Liver (tissue), 3 donors: ENCODE measurements at regions not wholly inside any gene's neighbourhood (a gene's known extent, or its start where the extent isn't known, plus 50 kb on each side); places are given as distances from the start of the nearest gene placed in this dataset.

Source experiments
- EGR1 ChIP-seq, 2 donors: IDR thresholded peaks; 2 replicates each; pipeline ENCODE4 v1.6.1; 2016 to 2018; ENCODE audit warnings: antibody characterized with exemption in 2 of 2, low read depth in 2 of 2
- FOXA1 ChIP-seq: IDR thresholded peaks from 2 replicates; pipeline ENCODE4 v1.6.1; 2016; ENCODE audit warnings: antibody characterized with exemption
- GABPA ChIP-seq, 2 donors: IDR thresholded peaks in 1 of 2; conservative IDR thresholded peaks in 1 of 2; 2 replicates each; pipeline ENCODE4 v1.6.1; 2016; ENCODE audit warnings: antibody characterized with exemption in 2 of 2, mild to moderate bottlenecking in 1 of 2, moderate library complexity in 1 of 2
- HNF4G ChIP-seq: IDR thresholded peaks from 2 replicates; pipeline ENCODE4 v1.6.1; 2016; ENCODE audit warnings: antibody characterized with exemption
- JUND ChIP-seq, 2 donors: IDR thresholded peaks; 2 replicates each; pipeline ENCODE4 v1.6.1; 2016; ENCODE audit warnings: antibody characterized with exemption in 2 of 2
- SP1 ChIP-seq: IDR thresholded peaks from 2 replicates; pipeline ENCODE4 v1.6.1; 2018; ENCODE audit warnings: antibody characterized with exemption, mild to moderate bottlenecking
- TAF1 ChIP-seq: conservative IDR thresholded peaks from 2 replicates; pipeline ENCODE4 v1.6.1; 2016; ENCODE audit warnings: antibody characterized with exemption, mild to moderate bottlenecking
- YY1 ChIP-seq: IDR thresholded peaks from 2 replicates; pipeline ENCODE4 v1.6.1; 2016; ENCODE audit warnings: antibody characterized with exemption, mild to moderate bottlenecking
- TF ChIP-seq, protein P1 (sequence below): fragments of 150-350 bp; IDR thresholded peaks from 2 replicates; pipeline ENCODE4 v1.5.1; 2017; ENCODE audit warnings: improper control_type of control experiment, low read depth, low read length; ENCODE audit not compliant: missing input control
- TF ChIP-seq, protein P2 (sequence below): IDR thresholded peaks from 2 replicates; pipeline ENCODE4 v1.6.1; 2016; ENCODE audit warnings: antibody characterized with exemption, mild to moderate bottlenecking
- TF ChIP-seq, protein P3 (sequence below): IDR thresholded peaks from 2 replicates; pipeline ENCODE4 v1.6.1; 2016; ENCODE audit warnings: antibody characterized with exemption
- TF ChIP-seq, protein P4 (sequence below): IDR thresholded peaks from 2 replicates; pipeline ENCODE4 v1.6.1; 2016; ENCODE audit warnings: antibody characterized with exemption
- TF ChIP-seq, protein P5 (sequence below): IDR thresholded peaks from 2 replicates; pipeline ENCODE4 v1.6.1; 2016; ENCODE audit warnings: antibody characterized with exemption
- donor health status: healthy.
- donor health status: healthy.

DNA sequence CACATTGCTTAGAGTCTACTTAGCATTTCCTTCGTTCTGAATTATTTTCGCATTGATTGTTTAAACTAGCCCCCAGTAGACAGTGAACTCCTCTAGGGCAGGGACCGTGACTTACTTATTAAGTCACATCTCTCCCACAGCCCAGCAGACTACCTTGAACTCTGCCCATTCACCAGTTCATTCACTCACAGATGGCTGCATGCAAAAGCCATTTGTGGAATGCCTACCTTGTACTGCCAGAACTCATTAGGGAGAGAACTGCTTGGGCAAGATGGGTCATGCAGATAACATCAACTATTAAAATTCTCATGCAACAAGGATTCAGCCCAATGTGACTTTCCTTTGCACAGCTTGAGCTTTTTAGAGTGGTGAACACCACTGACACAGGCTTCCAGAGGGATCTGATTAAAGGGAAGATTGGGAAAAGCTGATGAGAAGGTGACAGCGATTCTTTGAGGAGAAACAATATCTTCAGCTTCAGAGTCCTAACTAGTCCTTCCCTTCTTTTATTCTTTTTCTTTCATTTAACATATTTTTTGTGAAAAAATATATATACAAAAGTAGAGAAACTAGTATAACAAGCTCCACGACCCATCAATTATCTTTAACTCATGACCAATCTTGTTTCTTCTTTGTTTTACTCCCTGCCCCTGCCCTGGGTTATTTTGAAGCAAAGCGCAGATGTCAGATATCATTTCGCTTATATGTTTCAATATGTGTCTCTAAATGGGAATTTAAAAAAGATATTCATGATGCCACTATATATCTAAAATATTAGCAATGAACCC lies 273.9 kb downstream of the CDC5L start:
- TF ChIP-seq, protein P1, sequence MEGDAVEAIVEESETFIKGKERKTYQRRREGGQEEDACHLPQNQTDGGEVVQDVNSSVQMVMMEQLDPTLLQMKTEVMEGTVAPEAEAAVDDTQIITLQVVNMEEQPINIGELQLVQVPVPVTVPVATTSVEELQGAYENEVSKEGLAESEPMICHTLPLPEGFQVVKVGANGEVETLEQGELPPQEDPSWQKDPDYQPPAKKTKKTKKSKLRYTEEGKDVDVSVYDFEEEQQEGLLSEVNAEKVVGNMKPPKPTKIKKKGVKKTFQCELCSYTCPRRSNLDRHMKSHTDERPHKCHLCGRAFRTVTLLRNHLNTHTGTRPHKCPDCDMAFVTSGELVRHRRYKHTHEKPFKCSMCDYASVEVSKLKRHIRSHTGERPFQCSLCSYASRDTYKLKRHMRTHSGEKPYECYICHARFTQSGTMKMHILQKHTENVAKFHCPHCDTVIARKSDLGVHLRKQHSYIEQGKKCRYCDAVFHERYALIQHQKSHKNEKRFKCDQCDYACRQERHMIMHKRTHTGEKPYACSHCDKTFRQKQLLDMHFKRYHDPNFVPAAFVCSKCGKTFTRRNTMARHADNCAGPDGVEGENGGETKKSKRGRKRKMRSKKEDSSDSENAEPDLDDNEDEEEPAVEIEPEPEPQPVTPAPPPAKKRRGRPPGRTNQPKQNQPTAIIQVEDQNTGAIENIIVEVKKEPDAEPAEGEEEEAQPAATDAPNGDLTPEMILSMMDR = no peak
- TF ChIP-seq JUND (IDR thresholded peaks at IDR 0.05) = no peak
- TF ChIP-seq, protein P2, sequence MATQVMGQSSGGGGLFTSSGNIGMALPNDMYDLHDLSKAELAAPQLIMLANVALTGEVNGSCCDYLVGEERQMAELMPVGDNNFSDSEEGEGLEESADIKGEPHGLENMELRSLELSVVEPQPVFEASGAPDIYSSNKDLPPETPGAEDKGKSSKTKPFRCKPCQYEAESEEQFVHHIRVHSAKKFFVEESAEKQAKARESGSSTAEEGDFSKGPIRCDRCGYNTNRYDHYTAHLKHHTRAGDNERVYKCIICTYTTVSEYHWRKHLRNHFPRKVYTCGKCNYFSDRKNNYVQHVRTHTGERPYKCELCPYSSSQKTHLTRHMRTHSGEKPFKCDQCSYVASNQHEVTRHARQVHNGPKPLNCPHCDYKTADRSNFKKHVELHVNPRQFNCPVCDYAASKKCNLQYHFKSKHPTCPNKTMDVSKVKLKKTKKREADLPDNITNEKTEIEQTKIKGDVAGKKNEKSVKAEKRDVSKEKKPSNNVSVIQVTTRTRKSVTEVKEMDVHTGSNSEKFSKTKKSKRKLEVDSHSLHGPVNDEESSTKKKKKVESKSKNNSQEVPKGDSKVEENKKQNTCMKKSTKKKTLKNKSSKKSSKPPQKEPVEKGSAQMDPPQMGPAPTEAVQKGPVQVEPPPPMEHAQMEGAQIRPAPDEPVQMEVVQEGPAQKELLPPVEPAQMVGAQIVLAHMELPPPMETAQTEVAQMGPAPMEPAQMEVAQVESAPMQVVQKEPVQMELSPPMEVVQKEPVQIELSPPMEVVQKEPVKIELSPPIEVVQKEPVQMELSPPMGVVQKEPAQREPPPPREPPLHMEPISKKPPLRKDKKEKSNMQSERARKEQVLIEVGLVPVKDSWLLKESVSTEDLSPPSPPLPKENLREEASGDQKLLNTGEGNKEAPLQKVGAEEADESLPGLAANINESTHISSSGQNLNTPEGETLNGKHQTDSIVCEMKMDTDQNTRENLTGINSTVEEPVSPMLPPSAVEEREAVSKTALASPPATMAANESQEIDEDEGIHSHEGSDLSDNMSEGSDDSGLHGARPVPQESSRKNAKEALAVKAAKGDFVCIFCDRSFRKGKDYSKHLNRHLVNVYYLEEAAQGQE = no peak
- TF ChIP-seq, protein P3, sequence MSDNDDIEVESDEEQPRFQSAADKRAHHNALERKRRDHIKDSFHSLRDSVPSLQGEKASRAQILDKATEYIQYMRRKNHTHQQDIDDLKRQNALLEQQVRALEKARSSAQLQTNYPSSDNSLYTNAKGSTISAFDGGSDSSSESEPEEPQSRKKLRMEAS = no peak
- TF ChIP-seq, protein P4, sequence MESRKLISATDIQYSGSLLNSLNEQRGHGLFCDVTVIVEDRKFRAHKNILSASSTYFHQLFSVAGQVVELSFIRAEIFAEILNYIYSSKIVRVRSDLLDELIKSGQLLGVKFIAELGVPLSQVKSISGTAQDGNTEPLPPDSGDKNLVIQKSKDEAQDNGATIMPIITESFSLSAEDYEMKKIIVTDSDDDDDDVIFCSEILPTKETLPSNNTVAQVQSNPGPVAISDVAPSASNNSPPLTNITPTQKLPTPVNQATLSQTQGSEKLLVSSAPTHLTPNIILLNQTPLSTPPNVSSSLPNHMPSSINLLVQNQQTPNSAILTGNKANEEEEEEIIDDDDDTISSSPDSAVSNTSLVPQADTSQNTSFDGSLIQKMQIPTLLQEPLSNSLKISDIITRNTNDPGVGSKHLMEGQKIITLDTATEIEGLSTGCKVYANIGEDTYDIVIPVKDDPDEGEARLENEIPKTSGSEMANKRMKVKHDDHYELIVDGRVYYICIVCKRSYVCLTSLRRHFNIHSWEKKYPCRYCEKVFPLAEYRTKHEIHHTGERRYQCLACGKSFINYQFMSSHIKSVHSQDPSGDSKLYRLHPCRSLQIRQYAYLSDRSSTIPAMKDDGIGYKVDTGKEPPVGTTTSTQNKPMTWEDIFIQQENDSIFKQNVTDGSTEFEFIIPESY = no peak
- TF ChIP-seq TAF1 = no peak
- TF ChIP-seq, protein P5, sequence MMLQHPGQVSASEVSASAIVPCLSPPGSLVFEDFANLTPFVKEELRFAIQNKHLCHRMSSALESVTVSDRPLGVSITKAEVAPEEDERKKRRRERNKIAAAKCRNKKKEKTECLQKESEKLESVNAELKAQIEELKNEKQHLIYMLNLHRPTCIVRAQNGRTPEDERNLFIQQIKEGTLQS = no peak
- TF ChIP-seq YY1 = no peak
- TF ChIP-seq FOXA1 = no peak
- no peak for TF ChIP-seq EGR1 (IDR thresholded peaks at IDR 0.05; ENCODE audit: low read depth in 2 of 2)
- no peak for TF ChIP-seq GABPA (IDR thresholded peaks at IDR 0.05 in 1 of 2, conservative IDR thresholded peaks at IDR 0.05 in 1 of 2)
- no peak for TF ChIP-seq SP1
- no peak for TF ChIP-seq HNF4G
